ENCODE measurements at regions not wholly inside any gene's neighbourhood (a gene's known extent, or its start where the extent isn't known, plus 50 kb on each side); places are given as distances from the start of the nearest gene placed in this dataset.

DNA sequence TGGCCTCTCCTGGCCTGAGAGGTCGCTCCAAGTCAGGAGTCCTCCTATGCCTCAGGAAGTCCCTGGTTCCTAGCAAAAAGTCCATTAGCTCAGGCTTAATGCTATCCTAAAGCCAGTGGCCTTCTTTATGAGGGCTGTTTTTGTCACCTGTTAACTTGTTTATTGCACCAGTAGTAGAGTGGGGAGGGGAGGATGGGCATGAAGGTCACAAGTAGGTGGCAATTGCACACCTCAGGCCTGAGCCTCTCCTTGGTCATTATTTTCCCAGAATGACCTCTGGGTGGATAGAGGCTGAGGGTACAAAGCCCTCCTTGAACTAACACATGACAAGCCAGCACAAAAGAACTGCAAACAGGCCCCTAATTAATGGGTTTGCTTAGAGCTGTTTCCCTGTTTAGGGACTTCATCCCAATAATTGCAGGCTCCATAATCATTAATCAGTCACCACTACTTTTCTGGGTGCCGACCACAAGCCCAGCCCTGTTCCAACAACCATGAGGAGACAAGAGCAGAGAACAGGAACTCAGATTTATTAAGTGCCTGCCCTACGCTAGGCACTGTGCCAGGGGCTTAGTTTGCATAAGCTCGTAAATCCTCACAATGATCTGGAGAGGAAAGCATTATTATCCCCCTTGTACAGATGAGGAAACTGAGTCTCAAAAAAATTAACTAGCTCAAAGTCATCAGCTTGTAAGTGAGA, 123.0 kb upstream of the PKDCC start:
- peak in 2 of 3 experiments; percentile 77 to 96 for DNase-seq

DNA sequence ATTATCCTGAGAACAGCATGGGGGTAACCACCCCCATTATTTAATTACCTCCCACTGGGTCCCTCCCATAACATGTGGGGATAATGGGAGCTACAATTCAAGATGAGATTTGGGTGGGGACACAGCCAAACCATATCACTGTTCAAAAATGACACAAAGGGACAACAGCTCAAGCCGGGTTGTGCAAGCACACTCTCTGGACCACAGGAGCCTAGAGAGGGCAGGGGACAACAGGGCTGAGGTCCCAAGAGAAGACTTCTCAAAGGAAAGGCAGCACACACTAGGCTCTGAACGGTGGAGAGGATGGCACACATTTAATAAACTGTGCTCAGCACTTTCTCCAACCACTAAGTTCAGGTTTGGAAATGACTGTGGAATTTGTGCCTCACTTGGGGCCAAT, 122.1 kb upstream of the PKDCC start:
- DNase-seq, result no peak

DNA sequence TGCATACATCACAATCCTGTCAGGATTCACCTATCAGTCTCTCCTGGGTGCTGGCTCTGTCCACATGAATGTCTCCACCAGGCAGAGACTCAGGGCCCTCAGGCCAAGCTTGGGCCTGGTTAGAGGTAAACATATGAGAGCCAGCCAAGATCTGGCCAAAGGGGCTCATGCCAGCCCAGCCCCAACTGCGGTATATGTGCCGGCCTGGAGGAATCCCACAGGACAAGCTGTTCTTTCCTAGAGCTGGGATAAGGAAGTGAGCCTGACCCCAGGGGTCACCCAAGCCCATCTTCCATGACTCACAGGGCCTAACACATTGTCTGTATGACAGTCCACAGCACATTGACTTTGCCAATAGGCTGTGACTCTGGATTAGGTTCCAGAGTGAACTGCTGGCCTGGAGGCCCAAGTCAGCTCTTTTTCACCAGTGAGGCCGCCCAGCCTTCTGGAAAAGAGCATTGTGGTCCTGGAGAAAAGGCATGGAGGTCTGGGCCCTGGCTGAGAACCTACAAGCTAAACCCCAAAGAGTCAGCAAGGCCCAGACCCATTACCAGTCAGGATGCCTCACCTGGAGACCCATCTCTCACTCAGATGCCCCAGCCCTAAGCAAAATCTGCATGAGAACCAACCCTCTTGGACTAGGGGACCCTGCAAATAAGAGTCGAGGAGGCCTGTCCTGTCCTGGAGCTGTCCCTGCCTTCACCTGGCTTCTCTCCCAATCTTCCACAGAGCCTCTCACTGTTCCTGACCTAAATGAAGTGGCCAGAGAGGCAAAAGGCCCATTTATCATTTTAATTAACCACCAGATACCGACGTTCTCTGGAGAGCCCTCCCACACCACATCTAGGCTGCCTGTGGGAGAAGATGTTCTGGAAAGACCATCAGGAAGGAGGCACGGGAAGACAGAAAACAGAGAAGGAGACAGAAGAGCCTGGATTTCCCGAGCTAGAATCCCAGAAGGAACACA, 120.9 kb upstream of the PKDCC start:
- no peak for DNase-seq

DNA sequence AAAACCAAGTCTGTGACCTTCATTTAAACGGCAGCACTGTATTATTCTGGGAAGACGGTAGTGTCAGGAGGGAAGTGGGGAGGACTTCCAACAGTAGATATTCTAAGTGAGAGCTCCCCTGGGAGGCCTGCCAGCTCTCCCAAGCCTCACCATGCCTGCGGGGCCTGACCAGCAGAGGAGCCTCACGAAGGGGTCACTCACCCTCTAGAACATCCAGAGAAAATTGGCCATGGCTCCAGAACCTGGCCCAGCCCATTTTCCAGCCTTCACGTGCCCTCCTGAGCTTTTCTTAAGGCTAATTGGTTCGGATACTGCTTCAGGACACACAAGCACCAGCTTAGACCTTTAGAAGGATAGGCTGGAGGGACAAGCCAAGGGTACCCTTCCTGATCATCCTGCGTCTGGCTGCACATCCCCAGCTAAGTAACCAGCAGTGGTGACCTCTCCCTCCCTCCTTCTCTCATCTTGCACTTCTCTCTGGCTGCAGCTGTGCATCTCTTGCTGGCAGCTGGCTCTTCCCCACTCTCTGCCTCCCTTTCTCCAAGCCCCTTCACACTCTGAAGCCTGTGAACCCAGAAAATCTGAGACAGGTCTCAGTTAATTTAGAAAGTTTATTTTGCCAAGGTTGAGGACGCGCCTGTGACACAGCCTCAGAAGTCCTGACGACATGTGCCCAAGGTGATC, 120.1 kb upstream of the PKDCC start:
- DNase-seq, result no peak

DNA sequence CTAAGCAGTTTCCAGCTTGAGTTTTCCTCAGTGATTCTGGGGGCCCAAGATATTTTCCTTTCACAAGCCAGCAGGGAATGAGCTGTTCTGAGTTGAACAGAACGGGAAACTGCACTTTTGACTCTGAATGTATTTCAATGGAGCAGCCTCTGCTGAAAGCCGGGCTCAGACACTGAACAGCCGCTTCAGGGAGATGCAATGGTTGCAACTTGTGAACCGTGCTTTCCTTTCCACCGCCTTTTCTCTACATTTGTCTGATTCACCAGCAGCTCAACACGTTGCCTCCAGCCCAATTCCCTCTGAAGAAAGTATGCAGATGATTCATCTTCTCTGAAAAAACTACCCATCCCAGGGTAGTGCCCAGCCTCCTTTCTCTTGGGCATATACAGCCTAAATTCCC, 119.3 kb upstream of the PKDCC start:
- no peak for DNase-seq

DNA sequence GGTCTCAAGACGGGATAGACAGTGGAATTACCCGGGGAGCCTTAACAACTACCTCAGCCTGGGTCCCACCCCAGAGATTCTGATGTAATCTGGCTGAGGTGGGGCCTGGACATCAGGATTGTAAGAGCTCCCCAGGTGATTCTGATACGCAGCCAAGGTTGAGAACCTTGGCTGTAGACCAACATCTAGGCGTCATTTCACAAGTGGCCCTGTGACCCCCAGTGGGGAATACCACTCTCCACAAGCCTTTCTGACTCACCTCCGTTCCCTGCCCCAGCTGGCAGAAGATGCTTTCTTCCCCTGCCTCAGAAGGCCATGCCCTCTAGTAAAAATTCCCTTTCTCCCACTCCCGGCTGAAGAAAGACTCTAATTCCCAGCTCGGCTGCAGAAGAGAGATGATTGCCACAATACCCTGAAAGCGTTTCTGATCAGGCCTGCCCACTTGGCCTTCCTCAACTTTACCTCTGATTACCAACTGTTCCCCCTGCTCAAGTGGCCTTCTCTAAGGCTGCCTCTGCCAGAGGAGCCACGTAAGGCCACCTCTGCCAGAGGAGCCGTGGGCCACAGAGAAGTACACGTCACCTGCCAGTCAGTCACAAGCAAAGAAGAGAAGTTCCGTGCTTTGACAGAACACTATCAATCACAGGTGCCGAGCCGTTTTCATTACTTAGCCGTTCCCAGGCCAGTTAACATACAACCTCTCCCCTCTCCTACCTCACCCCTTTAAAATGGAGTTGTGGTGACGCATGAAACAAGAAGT, 116.8 kb upstream of the PKDCC start:
- no peak for DNase-seq

DNA sequence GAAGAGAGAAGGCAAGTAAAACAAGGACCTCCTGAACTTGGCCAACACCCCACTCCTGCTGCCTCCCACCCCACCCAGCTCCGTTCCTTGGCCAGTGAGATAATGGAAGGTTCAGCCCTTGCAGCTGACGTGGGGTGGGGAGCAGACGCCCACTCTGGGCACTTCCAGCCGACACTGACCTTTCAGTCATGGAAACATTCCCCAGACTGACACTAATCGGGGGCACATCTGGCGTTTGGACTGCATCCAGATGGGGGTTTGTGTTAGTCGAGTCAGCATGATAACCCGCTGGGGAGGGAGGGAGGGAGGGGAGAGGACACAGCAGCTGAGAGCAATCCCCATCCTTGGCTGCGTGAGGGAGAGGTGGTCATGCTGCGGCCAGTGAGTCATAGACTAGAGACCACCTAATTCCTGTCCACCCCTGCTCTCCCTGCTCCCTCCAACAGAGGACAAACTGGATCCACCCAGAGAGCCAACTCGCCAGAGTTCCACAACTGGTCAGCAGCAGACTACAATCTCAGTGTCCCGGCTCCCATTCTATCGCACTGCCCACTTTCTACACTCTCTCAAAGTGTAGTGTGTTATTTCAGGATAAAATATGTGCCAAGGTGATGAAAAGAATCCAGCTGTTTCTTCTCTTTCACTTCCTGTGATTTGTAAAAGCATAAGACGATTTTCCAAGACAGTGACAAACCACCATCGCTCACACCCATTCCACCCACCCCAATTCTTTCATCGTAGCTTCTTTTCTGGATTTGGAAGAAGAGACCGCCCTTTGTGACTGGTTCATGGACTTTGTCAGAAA, 115.4 kb upstream of the PKDCC start:
- DNase-seq, result no peak

DNA sequence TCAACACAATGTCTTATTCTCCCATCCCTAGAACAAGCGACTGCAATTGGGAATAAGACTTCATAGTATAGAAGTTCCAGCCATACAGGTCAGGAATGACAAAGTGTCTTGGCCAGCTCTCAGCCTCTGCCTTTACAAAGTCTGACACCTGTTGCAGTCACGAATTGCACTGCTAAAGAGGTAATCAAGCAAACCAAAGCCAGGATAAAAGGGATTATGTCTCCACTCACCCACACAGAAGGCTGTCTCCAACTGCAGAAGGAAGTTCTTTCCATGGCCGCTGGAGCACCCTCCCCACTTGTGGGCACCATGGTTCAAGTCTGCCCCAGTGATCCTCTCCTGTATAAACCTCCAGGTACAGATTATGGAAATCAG, 114.8 kb upstream of the PKDCC start:
- DNase-seq, result no peak

DNA sequence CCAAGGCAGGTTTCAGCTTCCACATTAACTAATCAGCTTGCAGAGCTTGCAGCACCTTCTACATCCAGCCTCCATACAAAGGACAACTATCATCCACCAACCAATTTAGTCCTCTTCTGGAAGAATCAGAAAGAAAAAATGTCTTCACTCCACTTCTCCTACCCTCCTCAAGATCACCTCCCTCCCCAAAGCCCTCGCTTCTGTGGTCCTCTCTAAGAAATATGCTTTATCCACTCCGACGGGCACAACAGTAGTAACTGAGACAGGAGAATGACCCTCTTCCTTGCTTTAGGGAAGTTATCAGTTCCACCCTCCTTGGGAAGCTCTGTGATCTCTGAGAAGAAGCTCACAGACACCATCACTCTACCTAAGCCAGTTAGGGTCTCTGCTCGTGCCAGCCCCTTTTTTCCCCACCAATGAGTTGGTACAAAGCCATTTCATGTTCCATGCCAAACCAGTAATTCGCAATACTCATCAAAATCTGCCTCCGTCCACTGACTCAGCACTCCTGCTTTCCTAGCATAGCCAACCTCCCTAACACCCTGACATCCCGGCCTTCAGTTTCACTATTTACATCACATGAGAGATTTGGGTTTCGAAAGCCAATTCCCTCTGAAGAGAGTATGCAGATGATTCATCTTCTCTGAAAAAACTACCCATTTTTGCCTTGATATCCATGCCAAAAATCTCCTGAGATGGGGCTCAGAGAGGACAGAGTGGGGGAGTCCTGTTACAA, 114.1 kb upstream of the PKDCC start:
- no peak for DNase-seq

DNA sequence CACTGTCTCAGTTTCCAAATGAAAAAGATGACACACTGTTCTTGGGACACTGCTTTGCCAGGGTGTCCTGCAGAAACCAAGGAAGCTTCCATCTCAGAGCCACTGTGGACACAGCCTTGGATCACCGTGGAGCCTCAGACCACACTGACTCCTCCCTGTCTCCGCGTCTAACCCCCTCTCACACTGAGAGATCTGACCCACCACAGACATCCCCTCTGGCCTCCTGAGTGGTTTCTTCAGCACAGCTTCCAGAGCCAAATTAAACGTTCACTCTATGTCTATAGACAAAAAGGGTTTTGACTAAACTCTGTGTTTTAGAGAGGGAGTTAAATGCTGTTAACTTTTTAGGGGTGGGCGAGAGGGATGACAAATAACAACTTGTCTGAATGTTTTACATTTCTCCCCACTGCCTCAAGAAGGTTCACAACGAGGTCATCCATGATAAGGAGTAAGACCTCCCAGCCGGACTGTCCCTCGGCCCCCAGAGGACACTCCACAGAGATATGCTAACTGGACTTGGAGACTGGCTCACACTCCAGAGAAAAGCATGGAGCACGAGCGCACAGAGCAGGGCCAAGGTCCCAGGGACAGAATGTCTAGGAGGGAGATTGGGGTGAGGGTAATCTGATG, 113.4 kb upstream of the PKDCC start:
- no peak for DNase-seq

DNA sequence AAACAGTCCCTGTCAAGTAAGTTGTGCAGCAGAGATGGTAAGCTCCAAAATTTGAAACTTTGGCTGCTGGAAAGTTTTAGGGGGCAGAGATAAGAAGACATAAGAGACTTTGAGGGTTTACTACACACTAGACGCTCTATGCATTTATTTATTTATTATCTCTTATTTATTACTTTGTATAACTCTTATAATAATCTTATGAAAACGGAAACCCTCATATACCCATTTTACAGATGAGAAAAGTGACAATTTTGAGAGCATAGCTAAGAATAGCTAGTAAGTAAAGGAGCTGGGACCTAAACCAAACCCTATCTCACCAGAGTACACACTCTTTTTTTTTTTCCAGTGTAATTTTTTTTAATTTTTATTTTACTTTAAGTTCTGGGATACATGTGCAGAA, 112.8 kb upstream of the PKDCC start:
- no peak for DNase-seq

DNA sequence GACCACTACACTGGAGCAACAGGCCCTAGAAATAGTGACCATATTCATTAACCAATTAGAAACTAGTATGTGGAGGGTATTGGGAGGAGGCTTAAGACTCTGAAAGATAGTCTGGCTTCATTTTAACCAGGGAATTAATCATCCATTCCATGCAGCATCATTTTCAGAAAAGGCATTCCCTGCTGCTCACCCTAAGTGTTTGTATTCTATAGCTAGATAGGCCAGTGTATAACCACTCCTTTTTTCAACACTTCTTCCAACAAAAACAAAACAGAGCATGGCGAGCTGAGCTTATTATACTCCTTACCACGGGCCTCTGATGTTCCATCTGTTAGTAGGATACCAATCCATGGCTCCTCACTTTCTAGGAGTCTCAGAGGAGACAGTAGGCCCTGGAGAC, 112.0 kb upstream of the PKDCC start:
- DNase-seq, result no peak

DNA sequence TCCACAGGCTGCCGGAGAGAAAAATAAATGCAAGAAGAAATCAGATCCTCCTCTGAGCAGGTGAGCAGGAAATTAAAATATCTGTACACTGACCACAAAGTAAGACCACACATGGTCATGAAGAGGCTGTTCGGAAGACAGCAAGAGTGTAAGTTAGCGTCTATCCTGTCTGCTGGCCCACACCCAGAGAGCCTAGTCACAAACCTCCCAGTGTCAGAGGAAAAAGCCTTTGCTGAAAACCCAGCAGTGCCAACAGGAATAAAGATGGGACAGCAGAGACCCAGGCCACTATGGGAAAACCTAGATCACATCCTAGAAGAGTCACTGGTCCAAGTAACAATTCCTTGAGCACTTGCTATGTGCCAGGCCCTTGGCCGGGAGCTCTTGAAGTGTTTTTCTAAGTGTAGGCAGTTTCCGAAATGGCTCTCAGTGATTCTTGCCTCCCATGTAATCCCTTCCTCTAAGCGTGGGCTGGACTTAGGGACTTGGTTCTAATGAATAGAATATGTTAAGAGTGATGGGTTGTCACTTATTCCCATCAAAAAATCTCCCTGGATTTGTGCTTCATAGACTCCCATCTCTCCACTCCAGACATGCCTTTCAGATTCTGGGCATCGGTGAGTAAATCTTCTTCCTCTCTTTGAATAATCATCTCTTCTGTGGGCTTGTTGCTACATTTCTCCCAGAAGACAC, 110.9 kb upstream of the PKDCC start:
- DNase-seq, result no peak

DNA sequence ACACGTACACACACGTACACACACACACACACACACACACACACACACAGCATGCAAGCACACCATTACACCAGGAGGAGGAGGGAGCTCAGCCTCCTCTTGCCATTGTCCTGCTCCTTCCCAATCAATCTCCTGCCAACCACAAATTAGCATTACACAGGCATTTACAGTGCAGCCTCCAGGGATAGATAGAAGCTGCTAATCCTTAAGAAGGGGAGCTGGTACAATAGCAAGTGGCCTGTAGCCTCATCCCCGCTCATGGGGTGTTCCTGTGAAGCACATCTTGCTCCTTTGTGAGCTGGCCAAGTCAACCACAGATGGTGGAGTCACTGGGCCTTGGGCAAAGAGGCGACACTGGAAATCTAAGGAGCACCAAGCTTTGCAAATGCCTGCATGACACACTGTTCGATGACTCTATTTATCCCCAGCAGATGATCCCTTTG, 110.3 kb upstream of the PKDCC start:
- peak in 1 of 3 experiments; percentile 67 for DNase-seq

DNA sequence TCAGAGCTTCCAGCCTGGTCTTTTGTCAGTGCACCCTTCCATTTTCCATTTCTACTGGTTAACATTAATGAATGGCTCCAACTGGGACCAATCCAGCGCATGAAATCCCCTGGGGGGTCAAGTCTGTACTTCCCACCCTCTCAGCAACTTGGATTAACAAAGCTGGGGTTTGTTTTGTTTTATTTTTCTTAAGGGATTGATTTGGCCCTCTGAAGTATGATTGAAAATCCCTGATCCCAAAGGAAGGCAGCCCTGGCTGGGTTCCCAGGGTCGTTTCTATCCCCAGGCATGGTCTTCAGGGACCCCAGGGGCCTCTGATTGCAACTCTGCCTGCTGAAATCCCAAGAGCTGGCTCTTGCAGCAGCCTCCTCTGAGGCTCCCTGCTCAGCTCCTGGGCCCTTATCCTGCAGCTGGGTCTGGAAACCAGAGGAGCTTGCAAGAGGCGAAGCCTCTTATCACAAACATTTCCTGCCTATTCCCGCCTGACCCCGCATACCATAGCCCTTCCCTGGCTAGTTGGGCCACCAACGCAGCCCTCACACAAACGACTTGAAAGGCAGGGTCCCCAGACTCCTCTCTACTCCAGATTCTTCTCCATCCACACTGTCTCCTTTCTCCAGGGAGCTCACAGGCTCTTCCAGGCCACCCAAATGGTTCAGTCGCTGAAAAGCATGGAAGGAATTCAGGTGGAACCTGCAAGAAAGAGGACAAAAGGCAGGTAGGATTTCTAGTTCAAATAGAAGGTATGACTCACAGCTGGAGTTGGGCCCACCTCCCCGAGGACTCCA, 109.7 kb upstream of the PKDCC start:
- DNase-seq, result no peak

DNA sequence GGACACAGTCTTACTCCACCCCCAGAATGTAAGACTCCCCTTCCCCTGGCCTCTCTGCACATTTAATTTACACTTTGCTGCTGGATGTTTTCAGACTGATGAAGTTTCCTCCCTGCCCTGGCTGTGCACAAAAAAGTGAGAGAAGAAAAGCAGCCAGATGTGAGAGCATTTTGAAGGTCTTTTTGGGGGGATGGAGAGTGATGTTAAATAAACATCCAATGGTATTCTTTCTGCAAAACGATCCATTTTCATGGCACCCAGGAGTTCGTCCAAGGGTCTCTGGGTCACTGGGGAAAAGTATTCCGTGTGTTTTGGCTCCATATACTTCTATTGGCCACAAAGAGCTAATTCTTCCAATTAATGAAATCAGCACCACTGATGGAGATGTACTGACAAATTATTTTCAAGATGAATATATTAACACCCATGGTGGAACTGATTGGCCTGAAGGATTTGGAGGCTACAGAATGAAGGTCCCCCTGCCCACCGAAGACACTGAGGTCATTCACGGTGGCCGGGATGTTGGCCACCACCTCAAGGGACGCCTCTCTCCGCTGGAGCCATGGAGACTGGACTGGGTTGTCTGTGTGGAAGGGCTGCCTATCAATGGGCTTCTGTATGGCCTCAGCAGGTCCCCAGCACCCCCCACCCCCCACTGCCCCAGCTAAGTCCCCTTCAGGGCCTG, 107.6 kb upstream of the PKDCC start:
- no peak for DNase-seq

DNA sequence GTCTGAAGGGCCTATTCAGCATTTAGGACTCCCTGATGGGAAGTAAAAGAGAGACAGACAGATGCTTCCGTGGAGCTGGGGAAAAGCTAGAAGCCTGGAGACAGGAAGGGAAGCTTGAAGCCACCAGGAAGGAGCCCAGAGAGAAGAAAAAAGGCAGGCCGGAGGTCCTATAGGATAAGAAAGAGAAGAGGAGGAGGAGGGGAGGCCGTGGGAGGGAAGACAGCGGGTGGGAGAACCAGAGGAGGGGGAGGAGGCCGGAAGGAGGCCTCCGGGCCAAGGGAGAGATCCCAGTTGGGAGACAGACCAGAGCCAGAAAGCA, 107.1 kb upstream of the PKDCC start:
- DNase-seq, result no peak

DNA sequence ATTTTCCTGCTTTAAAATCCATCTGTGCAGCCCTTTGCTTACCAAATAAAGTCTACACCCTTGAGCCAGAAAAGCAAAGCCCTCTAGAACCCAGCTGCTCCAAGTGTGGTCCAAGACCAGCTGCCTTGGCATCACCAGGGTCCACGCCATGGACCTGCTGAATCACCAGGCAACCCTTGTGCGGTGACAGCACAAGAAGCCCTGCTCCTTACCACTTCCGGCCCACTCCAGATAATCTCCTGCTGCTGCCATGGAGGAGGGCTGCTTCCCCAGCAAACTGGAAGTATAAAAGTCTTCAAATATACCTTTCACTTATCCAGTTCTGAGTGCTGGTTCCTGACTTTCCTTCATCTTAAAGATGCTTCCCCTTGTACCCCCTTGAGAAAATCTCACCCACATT, 106.0 kb upstream of the PKDCC start:
- no peak for DNase-seq

DNA sequence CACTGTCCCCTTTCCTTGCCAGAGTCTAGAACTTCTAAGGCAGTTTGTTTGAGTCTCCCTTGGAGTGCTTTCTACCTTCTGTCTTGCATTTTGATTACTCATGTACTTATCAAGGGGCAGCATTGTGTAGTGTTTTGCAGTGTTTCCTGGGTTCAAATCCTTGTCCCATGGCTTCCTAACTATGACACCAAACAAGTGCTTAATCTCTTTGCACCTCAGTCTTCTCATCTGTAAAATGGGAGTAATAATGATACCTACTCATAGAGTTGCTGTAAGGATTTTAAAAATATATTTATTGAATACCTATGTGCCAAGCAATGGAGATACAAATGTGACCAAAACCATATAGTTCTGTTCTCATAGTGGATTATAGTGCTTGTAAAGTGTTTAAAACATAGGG, 105.5 kb upstream of the PKDCC start:
- no peak for DNase-seq

All from NCI-H1417 (cell line).